ENCODE measurements at regions not wholly inside any gene's neighbourhood (a gene's known extent, or its start where the extent isn't known, plus 50 kb on each side); places are given as distances from the start of the nearest gene placed in this dataset.

DNA sequence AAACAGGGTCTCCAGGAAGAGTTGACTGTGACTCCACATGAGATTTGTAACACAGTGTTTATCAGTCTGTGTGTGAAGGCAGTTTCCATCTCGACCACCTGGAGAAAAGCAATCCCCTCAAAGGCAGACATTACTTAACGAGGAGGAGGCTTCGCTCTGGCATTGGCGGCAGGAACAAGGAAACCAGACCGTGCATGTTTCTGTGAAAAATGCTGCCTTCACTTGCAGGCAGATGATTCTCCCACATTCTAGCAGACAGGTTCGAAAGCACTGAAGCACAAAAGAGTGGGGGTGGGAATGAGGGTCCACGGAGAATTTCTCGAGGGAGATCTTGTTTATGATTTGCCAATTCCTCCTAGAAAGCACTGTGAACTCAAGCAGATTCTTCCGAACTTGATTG lies 414.0 kb downstream of the SLC4A3 start:
- ChIA-PET CTCF (no interaction called here), POLR2A (no interaction called here)
- TF ChIP-seq, protein P1, sequence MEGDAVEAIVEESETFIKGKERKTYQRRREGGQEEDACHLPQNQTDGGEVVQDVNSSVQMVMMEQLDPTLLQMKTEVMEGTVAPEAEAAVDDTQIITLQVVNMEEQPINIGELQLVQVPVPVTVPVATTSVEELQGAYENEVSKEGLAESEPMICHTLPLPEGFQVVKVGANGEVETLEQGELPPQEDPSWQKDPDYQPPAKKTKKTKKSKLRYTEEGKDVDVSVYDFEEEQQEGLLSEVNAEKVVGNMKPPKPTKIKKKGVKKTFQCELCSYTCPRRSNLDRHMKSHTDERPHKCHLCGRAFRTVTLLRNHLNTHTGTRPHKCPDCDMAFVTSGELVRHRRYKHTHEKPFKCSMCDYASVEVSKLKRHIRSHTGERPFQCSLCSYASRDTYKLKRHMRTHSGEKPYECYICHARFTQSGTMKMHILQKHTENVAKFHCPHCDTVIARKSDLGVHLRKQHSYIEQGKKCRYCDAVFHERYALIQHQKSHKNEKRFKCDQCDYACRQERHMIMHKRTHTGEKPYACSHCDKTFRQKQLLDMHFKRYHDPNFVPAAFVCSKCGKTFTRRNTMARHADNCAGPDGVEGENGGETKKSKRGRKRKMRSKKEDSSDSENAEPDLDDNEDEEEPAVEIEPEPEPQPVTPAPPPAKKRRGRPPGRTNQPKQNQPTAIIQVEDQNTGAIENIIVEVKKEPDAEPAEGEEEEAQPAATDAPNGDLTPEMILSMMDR (IDR thresholded peaks at IDR 0.05; ENCODE audit: control extremely low read depth, extremely low read depth, low read depth, missing control alignments): no peak
- DNase-seq (ENCODE audit: extremely low spot score): no peak

DNA sequence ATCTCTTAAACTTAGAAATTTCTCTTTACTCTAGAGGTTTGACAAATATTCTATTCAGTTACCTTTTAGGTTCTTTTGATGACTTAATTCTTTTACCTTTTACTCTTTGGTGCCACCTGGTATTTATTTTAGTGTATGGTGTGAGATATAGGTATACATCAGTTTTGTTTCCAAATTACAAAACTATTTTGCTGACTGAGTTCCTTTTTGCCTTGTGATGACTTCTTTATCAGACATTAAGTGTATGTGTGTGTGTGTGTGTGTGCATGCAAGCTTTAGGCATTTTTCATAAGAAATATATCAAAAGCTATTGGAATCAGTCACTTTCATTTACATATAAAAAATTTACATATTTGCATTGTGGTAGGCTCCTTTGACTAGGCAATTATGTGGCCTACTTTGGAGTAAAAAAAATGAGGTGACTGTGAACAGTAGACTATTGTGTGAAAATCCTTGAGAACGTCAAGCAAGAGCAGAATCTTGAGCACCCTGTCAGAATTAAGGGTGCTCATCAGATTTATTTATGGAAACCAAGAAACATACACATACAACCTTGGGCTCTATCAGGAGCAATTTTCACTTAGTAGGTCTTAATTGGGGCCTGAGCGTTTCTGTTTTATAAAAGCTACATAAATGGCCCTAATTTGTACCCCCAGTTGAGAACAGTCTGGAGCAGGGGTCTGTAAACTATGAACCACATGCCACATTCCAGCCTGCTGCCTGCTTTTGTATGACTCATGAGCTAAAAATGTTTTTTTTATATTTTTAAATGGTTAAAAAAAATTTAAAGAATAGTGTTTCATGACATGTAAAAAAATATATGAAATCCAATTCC lies 415.9 kb downstream of the SLC4A3 start:
- POLR2A ChIA-PET: no interaction called here
- DNase-seq (ENCODE audit: extremely low spot score): no peak
- TF ChIP-seq, protein P1 (IDR thresholded peaks at IDR 0.05; ENCODE audit: control extremely low read depth, extremely low read depth, low read depth, missing control alignments): no peak
- CTCF ChIA-PET: no interaction called here

DNA sequence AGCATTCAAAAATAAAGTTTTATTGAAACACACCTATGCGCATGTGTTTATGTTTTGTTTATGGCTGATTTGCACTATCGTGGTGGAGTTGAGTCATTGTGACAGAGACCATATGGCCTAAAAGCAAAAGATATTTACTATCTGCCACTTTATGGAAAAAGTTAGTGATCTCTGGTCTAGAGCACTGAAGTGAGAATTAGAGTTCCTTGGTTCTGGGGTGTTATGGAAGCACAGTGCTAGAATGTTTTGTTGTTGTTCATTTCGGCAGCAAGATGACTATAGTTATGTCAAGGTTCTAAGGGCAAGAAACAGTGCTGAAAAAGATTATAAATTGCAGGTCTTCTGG lies 416.5 kb downstream of the SLC4A3 start:
- TF ChIP-seq, protein P1 (IDR thresholded peaks at IDR 0.05; ENCODE audit: control extremely low read depth, extremely low read depth, low read depth, missing control alignments): no peak
- no peak for DNase-seq (ENCODE audit: extremely low spot score)
- CTCF ChIA-PET: no interaction called here
- POLR2A ChIA-PET: no interaction called here

DNA sequence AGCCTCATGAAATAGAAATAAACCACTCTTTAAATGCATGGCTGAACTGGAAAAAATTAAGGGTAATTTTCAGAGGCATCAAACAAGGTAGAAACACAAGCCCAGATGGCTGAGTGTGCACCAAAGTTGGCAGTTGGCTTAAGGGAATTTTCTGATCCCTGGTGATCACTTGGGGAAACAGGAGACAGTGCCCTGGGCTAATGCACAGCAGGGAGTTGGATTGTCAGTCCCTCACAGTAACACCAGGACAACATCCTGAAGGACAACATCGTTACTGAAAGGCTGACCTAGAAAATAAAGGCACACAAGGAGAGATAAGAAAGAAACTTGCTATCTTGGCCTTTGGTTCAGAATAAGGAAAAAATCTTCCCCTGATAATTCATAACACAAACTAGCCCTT lies 417.0 kb downstream of the SLC4A3 start:
- POLR2A ChIA-PET: no interaction called here
- TF ChIP-seq, protein P1 (IDR thresholded peaks at IDR 0.05; ENCODE audit: control extremely low read depth, extremely low read depth, low read depth, missing control alignments): no peak
- CTCF ChIA-PET: no interaction called here
- no peak for DNase-seq (ENCODE audit: extremely low spot score)

DNA sequence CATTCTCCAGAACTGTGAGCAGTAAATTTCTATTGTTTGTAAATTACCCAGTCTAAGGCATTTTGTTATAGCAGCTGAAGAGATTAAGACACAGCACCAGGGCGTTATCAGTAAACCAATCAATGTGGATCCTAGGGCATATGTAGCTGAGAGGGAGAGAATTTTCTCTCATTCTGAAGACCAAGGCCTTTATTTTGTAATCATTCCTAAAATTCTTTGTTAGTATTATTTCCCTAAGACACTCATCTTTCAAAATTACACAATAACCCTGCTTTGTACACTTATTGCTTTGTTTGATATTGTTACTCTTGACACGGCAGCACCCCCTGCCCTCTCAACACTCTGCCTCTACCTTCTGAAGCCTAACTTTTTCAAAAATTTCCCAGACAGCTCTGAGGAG lies 419.1 kb downstream of the SLC4A3 start:
- POLR2A ChIA-PET: no interaction called here
- no peak for DNase-seq (ENCODE audit: extremely low spot score)
- CTCF ChIA-PET: no interaction called here
- TF ChIP-seq, protein P1 (IDR thresholded peaks at IDR 0.05; ENCODE audit: control extremely low read depth, extremely low read depth, low read depth, missing control alignments): no peak

DNA sequence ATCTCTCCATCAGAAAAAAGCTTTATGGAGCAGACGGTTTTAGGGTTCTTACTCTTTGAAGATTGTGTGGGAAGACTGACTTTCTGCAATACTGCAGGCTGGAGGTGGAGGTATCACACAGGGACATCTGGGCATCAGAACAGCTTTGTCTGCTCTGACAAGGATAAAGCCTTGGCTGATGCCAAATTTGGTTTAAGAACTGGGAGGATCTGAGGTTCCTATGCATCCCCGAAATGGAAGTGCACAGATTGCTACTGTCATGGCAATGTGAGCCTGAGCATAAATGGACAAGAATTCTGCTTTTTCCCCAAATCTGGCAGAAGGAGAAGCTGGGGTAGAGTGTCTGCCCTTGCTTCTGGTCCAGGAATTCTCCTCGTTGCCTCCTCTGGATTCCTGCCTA lies 424.3 kb downstream of the SLC4A3 start:
- TF ChIP-seq, protein P1 (IDR thresholded peaks at IDR 0.05; ENCODE audit: control extremely low read depth, extremely low read depth, low read depth, missing control alignments): no peak
- POLR2A ChIA-PET: no interaction called here
- CTCF ChIA-PET: no interaction called here
- DNase-seq (ENCODE audit: extremely low spot score): no peak

Data from GM10248 (cell line).